DND-41 (cell line): ENCODE measurements at regions not wholly inside any gene's neighbourhood (a gene's known extent, or its start where the extent isn't known, plus 50 kb on each side); places are given as distances from the start of the nearest gene placed in this dataset.

ENCODE experiments used
- ATAC-seq: fragments of 200-7000 bp; cut with Tn5 transposase; 3 replicates; pipeline ENCODE4 v1.9.1; 2021; ENCODE audit warnings: low read depth; ENCODE audit not compliant: insufficient read depth
- DNase-seq: peaks from one replicate; pipeline ENCODE4 v3.0.0-alpha.2; 2020
- H2AFZ ChIP-seq: 2 replicates; pipeline ENCODE4 v1.6.0; 2012; ENCODE audit warnings: low read depth, low read length
- H3K27ac ChIP-seq: 2 replicates; pipeline ENCODE4 v1.5.1; 2012; ENCODE audit warnings: low read length, inconsistent platforms
- H3K27me3 ChIP-seq: fragments of 200-600 bp; sonication (generic); 2 replicates; pipeline ENCODE4 v1.6.0; 2012; ENCODE audit warnings: low read length, mild to moderate bottlenecking, inconsistent platforms; ENCODE audit not compliant: insufficient read depth, poor library complexity
- H3K36me3 ChIP-seq: 2 replicates; pipeline ENCODE4 v1.5.1; 2012; ENCODE audit warnings: low read length, inconsistent platforms; ENCODE audit not compliant: insufficient read depth
- H3K4me1 ChIP-seq: 2 replicates; pipeline ENCODE4 v1.5.1; 2012; ENCODE audit warnings: mild to moderate bottlenecking, low read length; ENCODE audit not compliant: insufficient read depth
- H3K4me2 ChIP-seq: 2 replicates; pipeline ENCODE4 v1.6.0; 2012; ENCODE audit warnings: mild to moderate bottlenecking, moderate library complexity, low read length, inconsistent platforms; ENCODE audit not compliant: insufficient read depth
- H3K4me3 ChIP-seq, 2 experiments: fragments of 200-600 bp in 1 of 2; shearing (Covaris generic) in 1 of 2; 2 replicates each; pipeline ENCODE4 v1.5.1; 2012 to 2016; ENCODE audit warnings: inconsistent platforms in 2 of 2, low read length in 2 of 2, mild to moderate bottlenecking in 2 of 2, low read depth in 1 of 2, moderate library complexity in 1 of 2
- H3K79me2 ChIP-seq: 2 replicates; pipeline ENCODE4 v1.6.0; 2012; ENCODE audit warnings: low read length, inconsistent platforms; ENCODE audit not compliant: insufficient read depth
- H3K9ac ChIP-seq: 2 replicates; pipeline ENCODE4 v1.6.0; 2012; ENCODE audit warnings: low read depth, mild to moderate bottlenecking, inconsistent platforms, low read length, moderate library complexity
- H3K9me3 ChIP-seq: 2 replicates; pipeline ENCODE4 v1.5.1; 2012; ENCODE audit warnings: low read length, moderate library complexity, mild to moderate bottlenecking, inconsistent platforms; ENCODE audit not compliant: insufficient read depth, severe bottlenecking
- H4K20me1 ChIP-seq: 2 replicates; pipeline ENCODE4 v1.6.0; 2012; ENCODE audit warnings: low read length; ENCODE audit not compliant: insufficient read depth
- CTCF ChIP-seq: IDR thresholded peaks from 2 replicates; pipeline ENCODE4 v1.5.1; 2012; ENCODE audit warnings: borderline replicate concordance, low read length, moderate library complexity, mild to moderate bottlenecking; ENCODE audit not compliant: poor library complexity, severe bottlenecking; ENCODE audit errors: extremely low read depth
- EZH2 ChIP-seq: IDR thresholded peaks from 3 replicates; pipeline ENCODE4 v1.6.1; 2012; ENCODE audit warnings: borderline replicate concordance, low read depth, mild to moderate bottlenecking, moderate library complexity, low read length, inconsistent platforms; ENCODE audit not compliant: severe bottlenecking

DNA sequence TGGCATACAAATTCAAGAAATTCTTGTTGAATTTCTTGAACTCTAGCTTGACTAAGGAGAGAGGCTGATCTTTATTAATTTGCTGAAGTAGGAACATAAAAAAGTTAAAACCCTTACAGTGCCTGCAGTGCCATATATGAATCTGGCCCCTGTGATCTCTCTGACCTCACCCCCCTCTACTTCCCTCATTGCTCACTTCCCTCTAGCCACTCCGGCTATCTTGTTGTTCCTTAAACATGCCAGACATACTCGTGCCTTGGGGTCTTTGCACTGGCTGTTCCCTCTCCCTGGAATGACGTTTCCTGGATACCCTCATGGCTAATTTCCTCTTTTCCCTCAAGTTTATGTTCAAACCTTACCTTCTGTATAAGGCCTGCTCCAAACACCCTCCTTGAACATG is 246.3 kb upstream of the SIX2 start:
- TF ChIP-seq EZH2 = no peak
- no peak for TF ChIP-seq CTCF
- DNase-seq (no peak), ATAC-seq (no peak)
- Histone ChIP-seq H3K36me3 (no peaks in the 10 kb centered on the region), H3K4me1 (peaks cover 7% of the 10 kb centered on the region), H3K27ac (no peak overlapping the region), H2AFZ (no peak overlapping the region), H3K9me3 (no peaks in the 10 kb centered on the region), H4K20me1 (no peaks in the 10 kb centered on the region), H3K4me2 (no peak overlapping the region), H3K4me3 (no peak overlapping the region), H3K9ac (no peak overlapping the region), H3K79me2 (no peaks in the 10 kb centered on the region), H3K27me3 (no peaks in the 10 kb centered on the region)

GRCh38 chr2:45254025-45254424 is 244.8 kb upstream of the SIX2 start:
- Histone ChIP-seq H3K4me3 (no peak overlapping the region), H3K36me3 (no peaks in the 10 kb centered on the region), H4K20me1 (no peaks in the 10 kb centered on the region), H3K9ac (no peak overlapping the region), H2AFZ (no peak overlapping the region), H3K4me2 (no peak overlapping the region), H3K4me1 (peaks cover 11% of the 10 kb centered on the region), H3K9me3 (no peaks in the 10 kb centered on the region), H3K27ac (no peak overlapping the region), H3K79me2 (no peaks in the 10 kb centered on the region), H3K27me3 (no peaks in the 10 kb centered on the region)
- ATAC-seq (no peak), DNase-seq (no peak)
- TF ChIP-seq EZH2 (no peak), CTCF (no peak)

DNA sequence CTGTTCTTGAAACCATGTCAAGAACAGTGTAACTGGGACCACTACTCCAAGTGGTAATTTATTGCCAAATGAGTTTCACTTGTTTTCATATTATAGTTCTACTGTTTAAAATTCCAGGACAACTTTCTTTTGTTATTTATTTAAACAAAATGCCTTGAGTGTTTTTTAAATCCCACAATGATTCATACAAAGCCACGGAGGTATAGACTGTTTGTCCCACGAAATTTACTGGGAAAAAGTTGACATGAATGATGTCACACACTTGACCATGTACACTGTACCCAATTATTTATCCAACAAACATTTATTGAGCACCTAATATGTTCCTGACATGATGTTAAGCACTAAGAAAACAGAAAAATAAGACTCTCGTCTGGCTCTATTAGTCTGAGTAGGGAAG is 243.9 kb upstream of the SIX2 start:
- Histone ChIP-seq H3K4me2 (no peak overlapping the region), H3K4me1 (peaks cover 11% of the 10 kb centered on the region), H3K4me3 (no peak overlapping the region), H3K36me3 (no peaks in the 10 kb centered on the region), H3K27me3 (no peaks in the 10 kb centered on the region), H2AFZ (no peak overlapping the region), H3K27ac (no peak overlapping the region), H3K9ac (no peak overlapping the region), H3K9me3 (no peaks in the 10 kb centered on the region), H3K79me2 (no peaks in the 10 kb centered on the region), H4K20me1 (no peaks in the 10 kb centered on the region)
- ATAC-seq = no peak
- TF ChIP-seq EZH2 (no peak), CTCF (no peak)
- DNase-seq = no peak

- no peak overlapping the region for H3K9ac ChIP-seq
- no peak overlapping the region for H3K4me3 ChIP-seq
- H4K20me1 ChIP-seq = no peaks in the 10 kb centered on the region
- H2AFZ ChIP-seq = no peak overlapping the region
- H3K36me3 ChIP-seq = no peaks in the 10 kb centered on the region
- TF ChIP-seq EZH2 = no peak
- TF ChIP-seq CTCF = no peak
- H3K27me3 ChIP-seq = no peaks in the 10 kb centered on the region
- peaks cover 11% of the 10 kb centered on the region for H3K4me1 ChIP-seq
- H3K79me2 ChIP-seq = no peaks in the 10 kb centered on the region
- H3K27ac ChIP-seq = no peak overlapping the region
- DNase-seq = no peak
- H3K9me3 ChIP-seq = no peaks in the 10 kb centered on the region
- no peak for ATAC-seq
- H3K4me2 ChIP-seq = no peak overlapping the region
These were observed 240.9 kb upstream of the SIX2 start for GRCh38 chr2:45250176-45250575.
